ENCODE measurements at regions not wholly inside any gene's neighbourhood (a gene's known extent, or its start where the extent isn't known, plus 50 kb on each side); places are given as distances from the start of the nearest gene placed in this dataset.

GRCh38 chr6:14430218-14430617 is 312.6 kb downstream of the CD83 start:
- H3K4me3 ChIP-seq = no peak overlapping the region
- no peak overlapping the region for H3K27ac ChIP-seq
- intact Hi-C loops (cut with DNase I) = no loop called here
- no peaks in the 10 kb centered on the region for H3K36me3 ChIP-seq
- H3K9me3 ChIP-seq = no peaks in the 10 kb centered on the region
- H3K27me3 ChIP-seq = no peaks in the 10 kb centered on the region
- no peak for DNase-seq
- no peak for TF ChIP-seq CTCF (IDR thresholded peaks at IDR 0.05)
- no peak for TF ChIP-seq EP300 (IDR thresholded peaks at IDR 0.05)
- TF ChIP-seq POLR2A (IDR thresholded peaks at IDR 0.05) = no peak
- WGBS, 3 donors = 85 to 89% (median 86%) methylated on average over 2 of the region's 2 CpGs
- H3K4me1 ChIP-seq (ENCODE audit: insufficient read depth) = no peaks in the 10 kb centered on the region

GRCh38 chr6:14431385-14432330 is 314.1 kb downstream of the CD83 start:
- Histone ChIP-seq H3K4me1 (ENCODE audit: insufficient read depth) (no peaks in the 10 kb centered on the region), H3K27me3 (no peaks in the 10 kb centered on the region), H3K4me3 (no peak overlapping the region), H3K9me3 (no peaks in the 10 kb centered on the region), H3K27ac (no peak overlapping the region), H3K36me3 (no peaks in the 10 kb centered on the region)
- 74 to 83% (median 78%) methylated on average over 14 of the region's 14 CpGs for WGBS, 3 donors
- TF ChIP-seq POLR2A (IDR thresholded peaks at IDR 0.05) (no peak), CTCF (IDR thresholded peaks at IDR 0.05) (no peak), EP300 (IDR thresholded peaks at IDR 0.05) (no peak)
- DNase-seq = no peak
- intact Hi-C loops (cut with DNase I) = no loop called here

GRCh38 chr6:14434916-14435690 is 317.5 kb downstream of the CD83 start:
- Histone ChIP-seq H3K4me3 (no peak overlapping the region), H3K27me3 (no peaks in the 10 kb centered on the region), H3K4me1 (ENCODE audit: insufficient read depth) (no peaks in the 10 kb centered on the region), H3K9me3 (no peaks in the 10 kb centered on the region), H3K36me3 (no peaks in the 10 kb centered on the region), H3K27ac (no peak overlapping the region)
- intact Hi-C loops (cut with DNase I) = no loop called here
- 75 to 77% (median 76%) methylated on average over 3 of the region's 3 CpGs for WGBS, 3 donors
- no peak for TF ChIP-seq POLR2A (IDR thresholded peaks at IDR 0.05)
- TF ChIP-seq CTCF (IDR thresholded peaks at IDR 0.05) = no peak
- TF ChIP-seq EP300 (IDR thresholded peaks at IDR 0.05) = no peak
- DNase-seq = no peak

GRCh38 chr6:14436592-14437132 is 319.1 kb downstream of the CD83 start:
- H3K4me3 ChIP-seq = no peak overlapping the region
- peaks cover 5% of the 10 kb centered on the region for H3K4me1 ChIP-seq (ENCODE audit: insufficient read depth)
- no peaks in the 10 kb centered on the region for H3K36me3 ChIP-seq
- WGBS, 3 donors = 91 to 95% (median 95%) methylated on average over 3 of the region's 3 CpGs
- no peak overlapping the region for H3K27ac ChIP-seq
- no peaks in the 10 kb centered on the region for H3K9me3 ChIP-seq
- intact Hi-C loops (cut with DNase I) = no loop called here
- DNase-seq = no peak
- TF ChIP-seq POLR2A (IDR thresholded peaks at IDR 0.05) (no peak), CTCF (IDR thresholded peaks at IDR 0.05) (no peak), EP300 (IDR thresholded peaks at IDR 0.05) (no peak)
- H3K27me3 ChIP-seq = no peaks in the 10 kb centered on the region
